Calu3 (cell line): ENCODE measurements at regions not wholly inside any gene's neighbourhood (a gene's known extent, or its start where the extent isn't known, plus 50 kb on each side); places are given as distances from the start of the nearest gene placed in this dataset.
"Not testable (repeated sequence)": the region's sequence is repeated elsewhere in the genome, so short reads cannot be mapped to it uniquely, and the experiment has no call there.

Experiments
- BruUV-seq: library from RNA; stranded (reverse); fragments of 400-500 nt; replicated peaks from 2 replicates; lab custom pipeline; 2021; lab: Mats Ljungman, UMichigan
- CTCF ChIA-PET: fragments of 300-600 bp; sonication (Branson Sonifier 250); formaldehyde crosslinking; loops from one replicate; lab custom pipeline; 2022; ENCODE audit warnings: antibody characterized with exemption; lab: Charles Lee
- DNase-seq: peaks from one replicate; pipeline ENCODE4 v3.0.0; 2022
- H3K27ac Mint-ChIP-seq: one replicate; pipeline ENCODE4 v1.8.0; 2022; ENCODE audit warnings: mixed read lengths; ENCODE audit not compliant: unreplicated experiment
- H3K27me3 Mint-ChIP-seq: one replicate; pipeline ENCODE4 v1.8.0; 2022; ENCODE audit warnings: mixed read lengths; ENCODE audit not compliant: unreplicated experiment
- H3K36me3 Mint-ChIP-seq: one replicate; pipeline ENCODE4 v1.8.0; 2022; ENCODE audit warnings: mild to moderate bottlenecking, moderate library complexity, mixed read lengths; ENCODE audit not compliant: insufficient read depth, unreplicated experiment
- H3K4me1 Mint-ChIP-seq: one replicate; pipeline ENCODE4 v1.8.0; 2022; ENCODE audit warnings: mild to moderate bottlenecking, low read depth, mixed read lengths; ENCODE audit not compliant: unreplicated experiment
- H3K4me3 Mint-ChIP-seq: one replicate; pipeline ENCODE4 v1.8.0; 2022; ENCODE audit warnings: mild to moderate bottlenecking, low read depth, moderate library complexity, mixed read lengths; ENCODE audit not compliant: unreplicated experiment
- H3K9me3 Mint-ChIP-seq: one replicate; pipeline ENCODE4 v1.8.0; 2022; ENCODE audit warnings: low read depth, mixed read lengths; ENCODE audit not compliant: unreplicated experiment
- intact Hi-C: fragments of 100-400 bp; cut with micrococcal nuclease; formaldehyde crosslinking; loops from one replicate; pipeline ENCODE4 v1.10.0; 2022; ENCODE audit not compliant: unreplicated experiment
- TF ChIP-seq, protein P1 (sequence below): fragments of 200-600 bp; IDR thresholded peaks from one replicate; pipeline ENCODE4 v1.8.0; 2022; ENCODE audit warnings: antibody characterized with exemption; ENCODE audit not compliant: unreplicated experiment

DNA sequence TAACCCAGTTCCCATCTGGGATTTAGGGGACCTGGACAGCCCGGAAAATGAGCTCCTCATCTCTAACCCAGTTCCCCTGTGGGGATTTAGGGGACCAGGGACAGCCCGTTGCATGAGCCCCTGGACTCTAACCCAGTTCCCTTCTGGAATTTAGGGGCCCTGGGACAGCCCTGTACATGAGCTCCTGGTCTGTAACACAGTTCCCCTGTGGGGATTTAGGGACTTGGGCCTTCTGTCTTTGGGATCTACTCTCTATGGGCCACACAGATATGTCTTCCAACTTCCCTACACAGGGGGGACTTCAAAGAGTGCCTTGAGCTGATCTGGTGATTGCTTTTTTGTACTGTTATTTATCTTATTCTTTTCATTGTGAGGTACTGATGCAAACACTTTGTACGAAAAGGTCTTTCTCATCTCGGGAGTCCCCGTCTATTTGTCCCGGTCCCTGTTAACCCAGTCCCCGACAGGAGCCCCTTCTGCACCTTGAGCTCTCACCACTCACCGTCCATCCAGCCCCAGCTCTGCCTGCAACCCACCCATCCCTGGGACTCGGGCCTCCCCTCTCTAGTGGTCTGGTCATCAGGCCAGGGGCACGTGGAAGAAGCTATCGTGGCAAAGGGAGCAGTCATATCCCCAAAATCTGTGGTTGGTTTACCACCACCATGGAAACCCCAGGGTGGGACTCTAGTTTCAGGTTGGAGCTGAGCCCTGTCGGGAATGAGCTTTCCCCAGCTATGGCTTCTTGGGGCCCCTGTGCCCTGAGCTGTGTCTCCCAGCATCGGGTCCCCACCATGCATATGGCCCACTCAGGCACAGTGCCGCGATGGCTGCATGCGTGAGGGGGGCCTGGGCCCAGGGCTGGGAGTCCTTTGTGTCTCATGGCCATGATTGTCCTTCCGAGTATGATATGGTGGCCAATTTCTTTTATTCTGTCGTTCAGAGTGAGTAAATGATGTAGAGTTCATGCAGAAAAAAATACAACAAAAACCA lies 270.4 kb upstream of the PLCXD1 start:
- H3K4me1 Mint-ChIP-seq, H3K27ac Mint-ChIP-seq, intact Hi-C loops, H3K9me3 Mint-ChIP-seq, CTCF ChIA-PET, H3K27me3 Mint-ChIP-seq, DNase-seq, H3K36me3 Mint-ChIP-seq, BruUV-seq, H3K4me3 Mint-ChIP-seq: not testable (repeated sequence)

DNA sequence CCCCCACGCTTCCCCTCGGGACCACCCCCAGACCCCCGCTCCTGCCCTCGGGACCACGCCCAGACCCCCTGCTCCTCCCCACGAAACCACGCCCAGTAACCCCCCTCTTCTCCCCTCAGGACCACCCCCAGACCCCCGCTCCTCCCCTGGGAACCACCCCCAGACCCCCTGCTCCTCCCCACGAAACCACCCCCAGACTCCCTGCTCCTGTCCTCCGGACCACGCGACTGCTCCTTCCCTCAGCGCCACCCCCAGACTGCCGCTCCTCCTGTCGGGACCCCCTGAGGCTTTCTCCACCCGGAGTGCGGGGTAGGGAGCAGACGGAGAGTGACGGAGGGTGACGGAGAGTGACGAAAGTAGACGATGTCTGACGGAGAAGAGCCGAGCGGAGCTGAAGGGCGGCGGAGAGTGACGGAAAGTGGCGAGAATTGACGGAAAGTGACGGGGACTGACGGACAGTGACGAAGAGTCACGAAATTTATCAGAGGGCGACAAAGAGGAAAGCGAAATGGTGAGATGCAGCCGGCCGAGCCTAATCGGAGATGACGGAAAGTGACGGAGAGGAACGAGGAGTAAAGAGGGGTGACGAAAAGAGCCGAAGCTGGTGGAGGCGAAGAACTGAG lies 267.2 kb upstream of the PLCXD1 start:
- DNase-seq, BruUV-seq, H3K9me3 Mint-ChIP-seq, H3K27me3 Mint-ChIP-seq, CTCF ChIA-PET, intact Hi-C loops, H3K4me1 Mint-ChIP-seq, H3K4me3 Mint-ChIP-seq, H3K36me3 Mint-ChIP-seq, H3K27ac Mint-ChIP-seq: not testable (repeated sequence)

DNA sequence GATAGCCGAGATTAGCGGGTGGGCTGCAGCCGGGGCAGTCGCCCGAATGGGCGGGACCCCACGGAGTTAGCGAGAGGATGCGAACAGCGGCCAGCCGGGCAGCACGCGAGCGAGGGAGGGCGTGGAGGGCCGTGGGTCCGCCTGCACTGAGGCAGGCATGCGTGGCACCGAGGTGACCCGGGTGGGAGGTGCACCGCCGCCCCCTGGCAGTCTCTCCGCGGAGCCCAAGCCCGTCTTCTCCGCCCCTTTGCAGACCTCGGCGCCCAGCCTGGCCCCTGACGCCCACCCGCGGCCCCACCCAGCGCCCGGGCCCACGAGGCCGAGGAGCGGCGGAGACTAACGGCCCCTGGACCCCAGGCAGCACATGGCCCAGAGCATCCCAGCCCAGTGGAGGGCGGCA lies 266.7 kb upstream of the PLCXD1 start:
- H3K9me3 Mint-ChIP-seq, intact Hi-C loops, BruUV-seq, H3K4me1 Mint-ChIP-seq, H3K27me3 Mint-ChIP-seq, H3K4me3 Mint-ChIP-seq, H3K27ac Mint-ChIP-seq, DNase-seq, CTCF ChIA-PET, H3K36me3 Mint-ChIP-seq: not testable (repeated sequence)

DNA sequence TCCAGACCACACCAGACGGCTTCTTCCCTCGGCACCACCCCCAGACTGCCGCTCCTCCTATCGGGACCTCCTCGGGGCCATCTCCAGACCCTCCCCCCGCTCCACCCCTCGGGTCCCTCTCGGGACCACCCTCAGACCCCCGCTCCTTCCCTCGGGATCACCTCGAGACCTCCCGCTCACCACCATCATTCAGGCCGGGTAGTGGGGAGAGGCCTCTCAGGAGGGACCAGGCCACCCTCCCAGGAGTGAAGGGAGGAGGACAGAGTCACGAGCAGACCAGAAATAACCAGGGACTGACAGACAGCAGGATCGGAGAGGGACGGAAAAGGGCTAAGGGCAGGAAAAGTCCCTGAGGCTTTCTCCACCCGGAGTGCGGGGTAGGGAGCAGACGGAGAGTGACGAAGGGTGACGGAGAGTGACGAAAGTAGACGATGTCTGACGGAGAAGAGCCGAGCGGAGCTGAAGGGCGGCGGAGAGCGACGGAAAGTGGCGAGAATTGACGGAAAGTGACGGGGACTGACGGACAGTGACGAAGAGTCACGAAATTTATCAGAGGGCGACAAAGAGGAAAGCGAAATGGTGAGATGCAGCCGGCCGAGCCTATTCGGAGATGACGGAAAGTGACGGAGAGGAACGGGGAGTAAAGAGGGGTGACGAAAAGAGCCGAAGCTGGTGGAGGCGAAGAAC lies 262.3 kb upstream of the PLCXD1 start:
- DNase-seq = peak; percentile 74
- H3K9me3 Mint-ChIP-seq, intact Hi-C loops, H3K36me3 Mint-ChIP-seq, H3K27me3 Mint-ChIP-seq, H3K4me1 Mint-ChIP-seq, BruUV-seq, CTCF ChIA-PET: not testable (repeated sequence)
- H3K27ac Mint-ChIP-seq = peak overlapping the region; percentile 84
- peak overlapping the region; percentile 56 for H3K4me3 Mint-ChIP-seq

DNA sequence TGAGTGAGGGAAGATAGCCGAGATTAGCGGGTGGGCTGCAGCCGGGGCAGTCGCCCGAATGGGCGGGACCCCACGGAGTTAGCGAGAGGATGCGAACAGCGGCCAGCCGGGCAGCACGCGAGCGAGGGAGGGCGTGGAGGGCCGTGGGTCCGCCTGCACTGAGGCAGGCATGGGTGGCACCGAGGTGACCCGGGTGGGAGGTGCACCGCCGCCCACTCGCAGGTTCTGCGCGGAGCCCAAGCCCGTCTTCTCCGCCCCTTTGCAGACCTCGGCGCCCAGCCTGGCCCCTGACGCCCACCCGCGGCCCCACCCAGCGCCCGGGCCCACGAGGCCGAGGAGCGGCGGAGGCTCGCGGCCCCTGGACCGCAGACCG lies 261.7 kb upstream of the PLCXD1 start:
- H3K9me3 Mint-ChIP-seq, intact Hi-C loops: not testable (repeated sequence)

DNA sequence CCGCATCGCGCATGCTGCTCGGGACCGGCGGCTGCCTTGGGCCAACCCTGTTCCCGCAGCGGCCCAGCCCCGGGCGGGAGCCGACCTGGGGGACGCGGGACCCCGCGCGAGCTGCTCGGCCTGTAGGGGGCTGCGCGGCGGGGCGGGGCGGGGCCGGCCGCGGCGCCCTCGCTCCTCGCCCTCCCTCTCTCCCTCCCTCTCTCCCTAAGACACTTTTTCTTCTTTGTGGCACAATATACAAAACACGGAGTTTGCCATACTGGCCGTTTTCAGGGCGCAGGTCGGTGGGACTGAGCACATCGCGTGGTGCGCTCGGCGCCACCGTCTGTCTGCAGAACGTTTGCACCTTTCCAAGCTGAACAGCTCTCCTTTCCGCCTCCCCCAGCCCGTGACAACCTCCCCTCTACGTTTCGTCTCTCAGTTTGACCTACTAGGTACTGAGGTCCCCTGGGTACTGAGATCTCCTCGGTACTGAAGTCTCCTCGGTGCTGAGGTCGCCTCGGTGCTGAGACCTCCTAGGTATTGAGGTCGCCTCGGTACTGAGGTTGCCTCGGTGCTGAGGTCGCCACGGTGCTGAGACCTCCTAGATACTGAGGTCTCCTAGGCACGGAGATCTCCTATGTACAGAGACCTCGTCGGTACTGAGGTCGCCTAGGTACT lies 261.1 kb upstream of the PLCXD1 start:
- intact Hi-C loops = no loop called here
- CTCF ChIA-PET = no interaction called here
- BruUV-seq = no TSS peak
- peak; percentile 12 for DNase-seq
- Mint-ChIP-seq H3K4me3 (peak overlapping the region; percentile 65), H3K4me1 (no peaks in the 10 kb centered on the region), H3K36me3 (peaks cover 10% of the 10 kb centered on the region), H3K27me3 (no peaks in the 10 kb centered on the region), H3K9me3 (no peaks in the 10 kb centered on the region), H3K27ac (no peak overlapping the region)
- TF ChIP-seq, protein P1, sequence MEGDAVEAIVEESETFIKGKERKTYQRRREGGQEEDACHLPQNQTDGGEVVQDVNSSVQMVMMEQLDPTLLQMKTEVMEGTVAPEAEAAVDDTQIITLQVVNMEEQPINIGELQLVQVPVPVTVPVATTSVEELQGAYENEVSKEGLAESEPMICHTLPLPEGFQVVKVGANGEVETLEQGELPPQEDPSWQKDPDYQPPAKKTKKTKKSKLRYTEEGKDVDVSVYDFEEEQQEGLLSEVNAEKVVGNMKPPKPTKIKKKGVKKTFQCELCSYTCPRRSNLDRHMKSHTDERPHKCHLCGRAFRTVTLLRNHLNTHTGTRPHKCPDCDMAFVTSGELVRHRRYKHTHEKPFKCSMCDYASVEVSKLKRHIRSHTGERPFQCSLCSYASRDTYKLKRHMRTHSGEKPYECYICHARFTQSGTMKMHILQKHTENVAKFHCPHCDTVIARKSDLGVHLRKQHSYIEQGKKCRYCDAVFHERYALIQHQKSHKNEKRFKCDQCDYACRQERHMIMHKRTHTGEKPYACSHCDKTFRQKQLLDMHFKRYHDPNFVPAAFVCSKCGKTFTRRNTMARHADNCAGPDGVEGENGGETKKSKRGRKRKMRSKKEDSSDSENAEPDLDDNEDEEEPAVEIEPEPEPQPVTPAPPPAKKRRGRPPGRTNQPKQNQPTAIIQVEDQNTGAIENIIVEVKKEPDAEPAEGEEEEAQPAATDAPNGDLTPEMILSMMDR = no peak

More for the DNA sequence above, 261.7 kb upstream of the PLCXD1 start:
- CTCF ChIA-PET, BruUV-seq, H3K4me1 Mint-ChIP-seq, H3K36me3 Mint-ChIP-seq, H3K27me3 Mint-ChIP-seq, DNase-seq: not testable (repeated sequence)
- Mint-ChIP-seq H3K27ac (peak overlapping the region; percentile 84), H3K4me3 (peak overlapping the region; percentile 56)

DNA sequence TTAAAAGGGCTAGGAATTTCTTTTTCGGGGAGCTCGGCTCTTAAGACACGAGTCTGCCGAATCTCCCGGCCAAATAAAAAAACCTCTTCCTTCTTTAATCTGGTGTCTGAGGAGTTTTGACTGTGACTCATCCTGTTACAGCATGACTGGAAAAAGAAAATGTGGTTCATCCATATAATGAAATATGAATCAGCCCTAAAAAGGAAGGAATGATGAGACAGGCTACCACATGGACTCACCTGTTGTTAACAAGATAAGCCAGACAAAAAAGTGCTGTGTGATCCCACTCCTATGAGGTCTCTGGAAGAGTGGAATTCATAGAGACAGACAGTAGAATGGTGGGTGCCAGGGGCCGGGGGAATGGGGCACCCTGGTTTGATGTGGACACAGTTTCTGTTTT lies 257.0 kb upstream of the PLCXD1 start:
- BruUV-seq, H3K36me3 Mint-ChIP-seq, CTCF ChIA-PET, H3K4me3 Mint-ChIP-seq, H3K9me3 Mint-ChIP-seq, H3K4me1 Mint-ChIP-seq, H3K27me3 Mint-ChIP-seq, DNase-seq, H3K27ac Mint-ChIP-seq, intact Hi-C loops: not testable (repeated sequence)
